T-helper 1 cell treated with Interleukin-12 subunit alpha and Interleukin-12 subunit beta and Interleukin-4 antibody, amounts not matched to agents 30 ng/mL and 1 ng/mL, for 36 hours (primary cell): ENCODE measurements at regions not wholly inside any gene's neighbourhood (a gene's known extent, or its start where the extent isn't known, plus 50 kb on each side); places are given as distances from the start of the nearest gene placed in this dataset.
"Not testable (repeated sequence)": the region's sequence is repeated elsewhere in the genome, so short reads cannot be mapped to it uniquely, and the experiment has no call there.

Experiments used
- intact Hi-C: fragments of 100-400 bp; cut with micrococcal nuclease; formaldehyde crosslinking; loops from one replicate; pipeline ENCODE4 v1.15.1; 2024

GRCh38 chr5:131005963-131006684 lies 158.9 kb downstream of the HINT1 start:
- intact Hi-C loops: no loop called here

GRCh38 chr5:131001507-131001906 lies 163.5 kb downstream of the HINT1 start:
- intact Hi-C loops: no loop called here

- intact Hi-C loops: no loop called here
Observed at GRCh38 chr5:131000289-131000688, 164.8 kb downstream of the HINT1 start.

- intact Hi-C loops: not testable (repeated sequence)
Observed at GRCh38 chr5:130996720-130997119, 168.3 kb downstream of the HINT1 start.

GRCh38 chr5:130995851-130996250 lies 169.2 kb downstream of the HINT1 start:
- intact Hi-C loops: no loop called here

GRCh38 chr5:130995254-130995515 lies 169.9 kb downstream of the HINT1 start:
- intact Hi-C loops: no loop called here

GRCh38 chr5:130994496-130995253 lies 170.4 kb downstream of the HINT1 start:
- intact Hi-C loops: no loop called here

- intact Hi-C loops: no loop called here
Observed at GRCh38 chr5:130992621-130993020, 172.4 kb downstream of the HINT1 start.

- intact Hi-C loops: no loop called here
Observed at GRCh38 chr5:130992095-130992494, 173.0 kb downstream of the HINT1 start.

GRCh38 chr5:130985776-130986175 lies 179.3 kb downstream of the HINT1 start:
- intact Hi-C loops: no loop called here

- intact Hi-C loops: no loop called here
Observed at GRCh38 chr5:130981663-130982062, 183.4 kb downstream of the HINT1 start.

GRCh38 chr5:130978475-130978874 lies 186.6 kb downstream of the HINT1 start:
- intact Hi-C loops: no loop called here

GRCh38 chr5:130976493-130976892 lies 188.6 kb downstream of the HINT1 start:
- intact Hi-C loops: no loop called here

- intact Hi-C loops: no loop called here
Observed at GRCh38 chr5:130975847-130976246, 189.2 kb downstream of the HINT1 start.

- intact Hi-C loops: no loop called here
Observed at GRCh38 chr5:130975299-130975698, 189.8 kb downstream of the HINT1 start.

GRCh38 chr5:130974021-130974683 lies 190.9 kb downstream of the HINT1 start:
- intact Hi-C loops: no loop called here

GRCh38 chr5:130966990-130967525 lies 198.0 kb downstream of the HINT1 start:
- intact Hi-C loops: no loop called here

GRCh38 chr5:130965920-130966319 lies 199.1 kb downstream of the HINT1 start:
- intact Hi-C loops: no loop called here

- intact Hi-C loops: no loop called here
Observed at GRCh38 chr5:130965360-130965759, 199.7 kb downstream of the HINT1 start.

- intact Hi-C loops: no loop called here
Observed at GRCh38 chr5:130964231-130965202, 200.5 kb downstream of the HINT1 start.

- intact Hi-C loops: no loop called here
Observed at GRCh38 chr5:130963798-130964197, 201.3 kb downstream of the HINT1 start.
